HG03103 (cell line): ENCODE measurements at regions not wholly inside any gene's neighbourhood (a gene's known extent, or its start where the extent isn't known, plus 50 kb on each side); places are given as distances from the start of the nearest gene placed in this dataset.

Experiments used
- ATAC-seq: cut with Tn5 transposase; IDR thresholded peaks from one replicate; pipeline ENCODE4 v1.9.1; 2021; ENCODE audit warnings: low read depth; ENCODE audit not compliant: unreplicated experiment

- ATAC-seq: no peak
These were observed 122.5 kb downstream of the PHLDA1 start for GRCh38 chr12:75908961-75909605.

GRCh38 chr12:75905922-75906321 lies 125.7 kb downstream of the PHLDA1 start:
- no peak for ATAC-seq

GRCh38 chr12:75900781-75901254 lies 130.8 kb downstream of the PHLDA1 start:
- ATAC-seq: no peak

- ATAC-seq: no peak
These were observed 131.3 kb downstream of the PHLDA1 start for GRCh38 chr12:75900226-75900625.

GRCh38 chr12:75894965-75895754 lies 136.4 kb downstream of the PHLDA1 start:
- no peak for ATAC-seq

- ATAC-seq: no peak
These were observed 137.8 kb downstream of the PHLDA1 start for GRCh38 chr12:75893765-75894164.

- ATAC-seq: no peak
These were observed 138.7 kb downstream of the PHLDA1 start for GRCh38 chr12:75892731-75893408.

- no peak for ATAC-seq
These were observed 140.5 kb downstream of the PHLDA1 start for GRCh38 chr12:75891072-75891471.

- no peak for ATAC-seq
These were observed 140.9 kb downstream of the PHLDA1 start for GRCh38 chr12:75890660-75891059.

- ATAC-seq: no peak
These were observed 141.4 kb downstream of the PHLDA1 start for GRCh38 chr12:75890141-75890540.

GRCh38 chr12:75888874-75889613 lies 142.5 kb downstream of the PHLDA1 start:
- no peak for ATAC-seq

GRCh38 chr12:75888399-75888798 lies 143.2 kb downstream of the PHLDA1 start:
- ATAC-seq: no peak

GRCh38 chr12:75887979-75888378 lies 143.6 kb downstream of the PHLDA1 start:
- no peak for ATAC-seq

GRCh38 chr12:75884465-75884985 lies 147.1 kb downstream of the PHLDA1 start:
- no peak for ATAC-seq

GRCh38 chr12:75883241-75883640 lies 148.3 kb downstream of the PHLDA1 start:
- ATAC-seq: no peak

- no peak for ATAC-seq
These were observed 149.2 kb downstream of the PHLDA1 start for GRCh38 chr12:75882421-75882820.

- ATAC-seq: no peak
These were observed 149.7 kb downstream of the PHLDA1 start for GRCh38 chr12:75881920-75882319.

GRCh38 chr12:75877763-75878621 lies 153.6 kb downstream of the PHLDA1 start:
- no peak for ATAC-seq
